ENCODE measurements at regions not wholly inside any gene's neighbourhood (a gene's known extent, or its start where the extent isn't known, plus 50 kb on each side); places are given as distances from the start of the nearest gene placed in this dataset.
"Not testable (repeated sequence)": the region's sequence is repeated elsewhere in the genome, so short reads cannot be mapped to it uniquely, and the experiment has no call there.

- Mint-ChIP-seq H3K4me1 (no peaks in the 10 kb centered on the region), H3K36me3 (ENCODE audit: low read depth) (no peaks in the 10 kb centered on the region), H3K9me3 (peaks cover 9% of the 10 kb centered on the region), H3K4me3 (no peak overlapping the region), H3K27me3 (ENCODE audit: low read depth) (peaks cover 5% of the 10 kb centered on the region), H3K27ac (no peak overlapping the region)
- no peak for TF ChIP-seq CTCF (IDR thresholded peaks at IDR 0.05; ENCODE audit: unreplicated experiment in 3 of 3)
These were observed 497.8 kb upstream of the NRP1 start for GRCh38 chr10:33832124-33832787.

GRCh38 chr10:33831591-33831990 lies 497.1 kb upstream of the NRP1 start:
- Mint-ChIP-seq H3K27me3 (ENCODE audit: low read depth) (peaks cover 5% of the 10 kb centered on the region), H3K9me3 (peaks cover 6% of the 10 kb centered on the region), H3K4me1 (no peaks in the 10 kb centered on the region), H3K36me3 (ENCODE audit: low read depth) (no peaks in the 10 kb centered on the region), H3K27ac (no peak overlapping the region), H3K4me3 (no peak overlapping the region)
- TF ChIP-seq CTCF (IDR thresholded peaks at IDR 0.05; ENCODE audit: unreplicated experiment in 3 of 3) = no peak

- H3K9me3 Mint-ChIP-seq; H3K27me3 Mint-ChIP-seq (ENCODE audit: low read depth); H3K4me1 Mint-ChIP-seq; H3K36me3 Mint-ChIP-seq (ENCODE audit: low read depth); H3K4me3 Mint-ChIP-seq; H3K27ac Mint-ChIP-seq: not testable (repeated sequence)
These were observed 495.4 kb upstream of the NRP1 start for GRCh38 chr10:33829899-33830298.

DNA sequence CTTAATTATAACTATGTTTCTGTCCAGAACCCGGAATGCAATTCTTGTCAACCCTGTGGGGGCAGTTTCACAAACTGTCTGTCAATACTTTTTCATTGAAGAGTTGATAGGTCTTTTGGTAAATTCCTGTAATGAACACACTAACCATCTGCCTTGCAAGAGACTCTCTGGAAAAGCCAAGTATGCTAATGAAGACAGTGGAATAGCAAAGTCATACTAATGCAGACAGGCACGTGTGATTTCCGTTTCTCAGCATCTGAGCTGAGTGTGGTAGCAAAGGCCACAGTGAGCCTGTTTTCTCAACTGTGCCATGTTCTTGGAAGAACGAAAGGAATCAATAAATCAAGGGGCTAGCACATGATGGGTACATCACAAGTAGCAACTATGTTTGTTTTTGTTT lies 494.1 kb upstream of the NRP1 start:
- Mint-ChIP-seq H3K4me3 (no peak overlapping the region), H3K27ac (no peak overlapping the region), H3K9me3 (no peaks in the 10 kb centered on the region), H3K27me3 (ENCODE audit: low read depth) (peaks cover 5% of the 10 kb centered on the region), H3K4me1 (no peaks in the 10 kb centered on the region), H3K36me3 (ENCODE audit: low read depth) (no peaks in the 10 kb centered on the region)
- no peak for TF ChIP-seq CTCF (IDR thresholded peaks at IDR 0.05; ENCODE audit: unreplicated experiment in 3 of 3)

DNA sequence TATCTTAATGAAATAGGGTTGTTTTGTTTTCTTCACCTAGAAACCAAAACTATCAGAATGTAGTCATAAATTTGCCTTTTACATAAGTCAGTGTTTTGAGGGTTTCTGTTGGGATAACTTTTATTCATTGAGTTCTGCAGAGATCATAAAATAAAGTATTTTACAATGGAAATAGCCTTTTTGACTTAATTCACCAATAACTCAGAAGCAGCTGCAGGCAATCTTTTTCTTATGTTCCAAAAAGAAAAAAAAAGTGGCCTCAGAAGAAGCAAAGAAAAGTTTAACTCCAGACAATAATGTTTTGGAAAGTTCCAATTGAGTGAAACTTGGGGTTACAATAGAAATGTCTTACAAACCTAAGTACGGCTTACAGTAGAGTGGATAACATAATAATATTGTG lies 491.7 kb upstream of the NRP1 start:
- Mint-ChIP-seq H3K4me1 (no peaks in the 10 kb centered on the region), H3K36me3 (ENCODE audit: low read depth) (no peaks in the 10 kb centered on the region), H3K4me3 (no peak overlapping the region), H3K27me3 (ENCODE audit: low read depth) (peaks cover 5% of the 10 kb centered on the region), H3K27ac (no peak overlapping the region), H3K9me3 (no peaks in the 10 kb centered on the region)
- TF ChIP-seq CTCF (IDR thresholded peaks at IDR 0.05; ENCODE audit: unreplicated experiment in 3 of 3) = no peak

DNA sequence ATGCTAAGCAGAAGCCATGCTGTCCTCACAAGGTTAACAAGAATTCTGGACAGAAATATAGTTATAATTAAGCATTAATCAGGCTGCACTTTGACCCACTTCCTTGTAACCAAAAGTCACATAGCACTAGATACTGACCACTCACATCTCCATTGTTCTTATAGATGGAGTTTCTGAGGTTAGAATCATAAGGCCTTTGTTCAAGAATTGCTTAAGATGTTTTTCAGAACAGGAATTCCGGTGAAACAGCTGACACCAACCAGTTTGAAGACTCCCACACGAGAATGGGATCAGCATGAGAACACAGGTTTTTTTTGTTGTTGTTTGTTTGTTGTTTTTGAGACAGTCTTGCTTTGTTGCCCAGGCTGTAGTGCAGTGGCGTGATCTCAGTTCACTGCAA lies 488.3 kb upstream of the NRP1 start:
- H3K9me3 Mint-ChIP-seq = no peaks in the 10 kb centered on the region
- H3K4me1 Mint-ChIP-seq = peaks cover 7% of the 10 kb centered on the region
- TF ChIP-seq CTCF (IDR thresholded peaks at IDR 0.05; ENCODE audit: unreplicated experiment in 3 of 3) = no peak
- no peak overlapping the region for H3K27ac Mint-ChIP-seq
- H3K4me3 Mint-ChIP-seq = no peak overlapping the region
- peaks cover 5% of the 10 kb centered on the region for H3K27me3 Mint-ChIP-seq (ENCODE audit: low read depth)
- H3K36me3 Mint-ChIP-seq (ENCODE audit: low read depth) = no peaks in the 10 kb centered on the region

All from nephron (organoid).